ENCODE measurements at regions not wholly inside any gene's neighbourhood (a gene's known extent, or its start where the extent isn't known, plus 50 kb on each side); places are given as distances from the start of the nearest gene placed in this dataset.

DNA sequence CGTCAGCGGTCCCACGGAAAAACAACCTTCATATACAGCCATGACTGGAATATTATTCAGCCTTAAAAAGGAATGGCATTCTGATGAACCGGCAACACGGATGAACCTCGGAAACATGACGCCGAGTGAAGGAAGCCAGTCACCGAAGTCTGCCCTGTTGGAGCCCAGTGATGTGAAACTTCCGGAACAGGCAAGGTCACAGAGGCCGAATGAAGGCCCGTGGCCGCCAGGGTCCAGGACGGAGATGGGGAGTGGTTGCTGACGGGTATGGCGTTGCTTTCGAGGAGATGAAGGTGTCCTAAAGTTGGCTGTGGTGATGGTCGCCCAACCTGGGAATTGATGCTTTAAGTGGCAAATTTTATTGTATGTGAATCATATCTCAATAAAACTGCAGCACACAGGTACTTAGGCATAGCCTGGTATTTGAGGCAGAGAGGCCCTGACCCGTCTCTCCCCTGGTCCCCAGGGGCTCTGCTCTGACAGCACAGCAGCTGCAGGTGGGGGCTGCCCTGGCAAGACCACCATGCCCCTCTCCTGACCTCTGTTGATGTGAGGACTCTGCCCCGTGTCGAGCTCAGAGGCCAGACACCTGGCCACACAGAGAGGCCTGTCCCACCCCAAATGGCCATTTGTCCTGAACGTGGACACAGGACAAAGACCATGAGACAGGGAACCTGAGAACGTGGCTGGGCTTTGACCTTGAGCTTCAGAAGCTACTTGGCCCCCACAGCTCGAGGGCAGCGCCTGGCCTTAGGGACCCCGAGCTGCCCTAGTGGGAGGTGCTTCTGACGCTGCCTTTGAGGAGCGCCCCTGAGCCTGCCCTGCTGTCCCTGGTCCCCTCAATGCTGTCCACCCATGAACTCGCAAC lies 1090.8 kb downstream of the BRD1 start:
- no peak for TF ChIP-seq CTCF (conservative IDR thresholded peaks at IDR 0.05)

GRCh38 chr22:48734961-48735360 lies 1092.7 kb downstream of the BRD1 start:
- TF ChIP-seq CTCF (conservative IDR thresholded peaks at IDR 0.05) = no peak
- H3K27ac ChIP-seq = no peak overlapping the region

More for the DNA sequence above, 1090.8 kb downstream of the BRD1 start:
- no peak overlapping the region for H3K27ac ChIP-seq

- TF ChIP-seq CTCF (conservative IDR thresholded peaks at IDR 0.05) = no peak
- no peak overlapping the region for H3K27ac ChIP-seq
Measured at GRCh38 chr22:48734359-48734758, 1093.3 kb downstream of the BRD1 start.

DNA sequence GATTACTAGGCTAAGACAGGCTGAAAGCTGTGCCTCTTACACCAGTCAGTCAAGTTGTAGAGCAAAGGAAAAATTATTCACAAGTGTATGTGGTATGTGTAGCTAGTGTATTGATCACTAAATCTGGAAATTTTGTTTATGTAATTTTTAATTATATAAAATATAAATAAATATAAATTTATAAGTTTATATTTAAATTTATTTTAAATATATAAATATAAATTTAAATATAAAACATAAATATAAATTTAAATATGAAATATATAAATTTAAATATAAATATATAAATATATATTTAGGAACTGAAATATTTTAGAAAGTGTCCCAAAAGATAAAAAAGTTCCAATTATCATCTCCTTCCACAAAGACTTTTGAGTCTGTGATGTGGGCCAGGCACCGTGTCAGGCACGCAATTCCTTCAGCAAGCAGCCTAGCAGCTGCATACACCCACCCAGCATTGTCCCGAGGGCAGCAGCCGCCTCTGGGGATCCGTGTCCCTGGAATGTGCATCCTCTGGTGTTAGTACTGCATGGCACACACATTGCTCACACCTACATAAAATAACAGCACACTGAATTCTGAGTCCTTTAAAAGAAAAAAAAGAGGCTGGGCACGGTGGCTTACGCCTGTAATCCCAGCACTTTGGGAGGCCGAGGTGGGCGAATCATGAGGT lies 1098.0 kb downstream of the BRD1 start:
- TF ChIP-seq CTCF (conservative IDR thresholded peaks at IDR 0.05) = no peak
- no peak overlapping the region for H3K27ac ChIP-seq

DNA sequence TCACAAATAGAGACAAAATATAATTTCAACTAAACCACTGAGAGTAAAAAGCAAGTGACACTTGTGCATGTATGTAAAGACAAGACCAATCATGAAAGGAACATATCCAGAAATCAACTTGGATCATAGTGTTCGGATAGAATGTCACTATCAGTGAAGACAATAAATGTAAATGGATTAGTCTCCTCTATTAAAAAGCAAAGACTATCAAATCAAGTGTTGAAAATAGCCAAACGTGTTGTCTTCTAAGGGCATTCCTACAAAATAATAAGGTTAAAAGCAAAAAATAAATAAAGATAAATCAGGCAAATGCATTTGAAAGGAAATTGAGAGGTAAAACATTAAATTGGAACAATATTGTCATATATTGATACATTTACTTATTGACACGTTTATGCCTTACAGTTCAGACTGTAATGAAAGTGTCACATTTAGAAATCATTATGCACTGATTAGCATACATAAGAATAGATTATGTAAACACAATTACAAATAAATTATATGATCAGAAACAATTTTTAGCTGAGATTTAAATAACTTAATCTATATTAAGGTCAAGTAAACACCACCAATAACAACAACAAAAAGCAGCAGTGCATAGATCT lies 1100.1 kb downstream of the BRD1 start:
- H3K27ac ChIP-seq = no peak overlapping the region
- TF ChIP-seq CTCF (conservative IDR thresholded peaks at IDR 0.05) = no peak

- no peak for TF ChIP-seq CTCF (conservative IDR thresholded peaks at IDR 0.05)
- no peak overlapping the region for H3K27ac ChIP-seq
Measured at GRCh38 chr22:48724899-48725298, 1102.8 kb downstream of the BRD1 start.

GRCh38 chr22:48722661-48723060 lies 1105.0 kb downstream of the BRD1 start:
- no peak overlapping the region for H3K27ac ChIP-seq
- no peak for TF ChIP-seq CTCF (conservative IDR thresholded peaks at IDR 0.05)

Measured in VCaP (cell line).